ENCODE measurements at regions not wholly inside any gene's neighbourhood (a gene's known extent, or its start where the extent isn't known, plus 50 kb on each side); places are given as distances from the start of the nearest gene placed in this dataset.

GRCh38 chr2:7673853-7674252 lies 756.6 kb downstream of the RNF144A start:
- no peak for TF ChIP-seq POLR2A (IDR thresholded peaks at IDR 0.05; ENCODE audit: low read length)
- TF ChIP-seq ZFP36 (IDR thresholded peaks at IDR 0.05; ENCODE audit: borderline replicate concordance, partially characterized antibody): no peak
- TF ChIP-seq, protein P1, sequence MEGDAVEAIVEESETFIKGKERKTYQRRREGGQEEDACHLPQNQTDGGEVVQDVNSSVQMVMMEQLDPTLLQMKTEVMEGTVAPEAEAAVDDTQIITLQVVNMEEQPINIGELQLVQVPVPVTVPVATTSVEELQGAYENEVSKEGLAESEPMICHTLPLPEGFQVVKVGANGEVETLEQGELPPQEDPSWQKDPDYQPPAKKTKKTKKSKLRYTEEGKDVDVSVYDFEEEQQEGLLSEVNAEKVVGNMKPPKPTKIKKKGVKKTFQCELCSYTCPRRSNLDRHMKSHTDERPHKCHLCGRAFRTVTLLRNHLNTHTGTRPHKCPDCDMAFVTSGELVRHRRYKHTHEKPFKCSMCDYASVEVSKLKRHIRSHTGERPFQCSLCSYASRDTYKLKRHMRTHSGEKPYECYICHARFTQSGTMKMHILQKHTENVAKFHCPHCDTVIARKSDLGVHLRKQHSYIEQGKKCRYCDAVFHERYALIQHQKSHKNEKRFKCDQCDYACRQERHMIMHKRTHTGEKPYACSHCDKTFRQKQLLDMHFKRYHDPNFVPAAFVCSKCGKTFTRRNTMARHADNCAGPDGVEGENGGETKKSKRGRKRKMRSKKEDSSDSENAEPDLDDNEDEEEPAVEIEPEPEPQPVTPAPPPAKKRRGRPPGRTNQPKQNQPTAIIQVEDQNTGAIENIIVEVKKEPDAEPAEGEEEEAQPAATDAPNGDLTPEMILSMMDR (IDR thresholded peaks at IDR 0.05): no peak
- TF ChIP-seq PHF8 (IDR thresholded peaks at IDR 0.05; ENCODE audit: borderline replicate concordance, low read depth): no peak
- no peak for TF ChIP-seq POLR2AphosphoS2 (conservative IDR thresholded peaks at IDR 0.05; ENCODE audit: low read length)
- TF ChIP-seq, protein P2, sequence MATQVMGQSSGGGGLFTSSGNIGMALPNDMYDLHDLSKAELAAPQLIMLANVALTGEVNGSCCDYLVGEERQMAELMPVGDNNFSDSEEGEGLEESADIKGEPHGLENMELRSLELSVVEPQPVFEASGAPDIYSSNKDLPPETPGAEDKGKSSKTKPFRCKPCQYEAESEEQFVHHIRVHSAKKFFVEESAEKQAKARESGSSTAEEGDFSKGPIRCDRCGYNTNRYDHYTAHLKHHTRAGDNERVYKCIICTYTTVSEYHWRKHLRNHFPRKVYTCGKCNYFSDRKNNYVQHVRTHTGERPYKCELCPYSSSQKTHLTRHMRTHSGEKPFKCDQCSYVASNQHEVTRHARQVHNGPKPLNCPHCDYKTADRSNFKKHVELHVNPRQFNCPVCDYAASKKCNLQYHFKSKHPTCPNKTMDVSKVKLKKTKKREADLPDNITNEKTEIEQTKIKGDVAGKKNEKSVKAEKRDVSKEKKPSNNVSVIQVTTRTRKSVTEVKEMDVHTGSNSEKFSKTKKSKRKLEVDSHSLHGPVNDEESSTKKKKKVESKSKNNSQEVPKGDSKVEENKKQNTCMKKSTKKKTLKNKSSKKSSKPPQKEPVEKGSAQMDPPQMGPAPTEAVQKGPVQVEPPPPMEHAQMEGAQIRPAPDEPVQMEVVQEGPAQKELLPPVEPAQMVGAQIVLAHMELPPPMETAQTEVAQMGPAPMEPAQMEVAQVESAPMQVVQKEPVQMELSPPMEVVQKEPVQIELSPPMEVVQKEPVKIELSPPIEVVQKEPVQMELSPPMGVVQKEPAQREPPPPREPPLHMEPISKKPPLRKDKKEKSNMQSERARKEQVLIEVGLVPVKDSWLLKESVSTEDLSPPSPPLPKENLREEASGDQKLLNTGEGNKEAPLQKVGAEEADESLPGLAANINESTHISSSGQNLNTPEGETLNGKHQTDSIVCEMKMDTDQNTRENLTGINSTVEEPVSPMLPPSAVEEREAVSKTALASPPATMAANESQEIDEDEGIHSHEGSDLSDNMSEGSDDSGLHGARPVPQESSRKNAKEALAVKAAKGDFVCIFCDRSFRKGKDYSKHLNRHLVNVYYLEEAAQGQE (IDR thresholded peaks at IDR 0.05): no peak
- no peak for TF ChIP-seq EP300 (IDR thresholded peaks at IDR 0.05)
- TF ChIP-seq, protein P3, sequence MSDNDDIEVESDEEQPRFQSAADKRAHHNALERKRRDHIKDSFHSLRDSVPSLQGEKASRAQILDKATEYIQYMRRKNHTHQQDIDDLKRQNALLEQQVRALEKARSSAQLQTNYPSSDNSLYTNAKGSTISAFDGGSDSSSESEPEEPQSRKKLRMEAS (IDR thresholded peaks at IDR 0.05): no peak
- TF ChIP-seq NR3C1 (IDR thresholded peaks at IDR 0.05): no peak
- no peak for TF ChIP-seq FOSB (CRISPR knock-in tag; IDR thresholded peaks at IDR 0.05)
- no peak for TF ChIP-seq NPAS2 (CRISPR knock-in tag; IDR thresholded peaks at IDR 0.05; ENCODE audit: borderline replicate concordance)
- TF ChIP-seq RFX5 (IDR thresholded peaks at IDR 0.05): no peak
- no peak for TF ChIP-seq MYC (IDR thresholded peaks at IDR 0.05; ENCODE audit: borderline replicate concordance, low read length)
